GM08714 (cell line): ENCODE measurements at regions not wholly inside any gene's neighbourhood (a gene's known extent, or its start where the extent isn't known, plus 50 kb on each side); places are given as distances from the start of the nearest gene placed in this dataset.

Experiments used
- H3K4me3 ChIP-seq: fragments of 200-500 bp; sonication (Bioruptor generic); 2 replicates; pipeline ENCODE4 v1.5.1; 2014; ENCODE audit warnings: mild to moderate bottlenecking, low read length, inconsistent platforms
- ZNF274 ChIP-seq: IDR thresholded peaks from 2 replicates; pipeline ENCODE4 v1.6.1; 2012; ENCODE audit warnings: mild to moderate bottlenecking, low read depth, low read length

DNA sequence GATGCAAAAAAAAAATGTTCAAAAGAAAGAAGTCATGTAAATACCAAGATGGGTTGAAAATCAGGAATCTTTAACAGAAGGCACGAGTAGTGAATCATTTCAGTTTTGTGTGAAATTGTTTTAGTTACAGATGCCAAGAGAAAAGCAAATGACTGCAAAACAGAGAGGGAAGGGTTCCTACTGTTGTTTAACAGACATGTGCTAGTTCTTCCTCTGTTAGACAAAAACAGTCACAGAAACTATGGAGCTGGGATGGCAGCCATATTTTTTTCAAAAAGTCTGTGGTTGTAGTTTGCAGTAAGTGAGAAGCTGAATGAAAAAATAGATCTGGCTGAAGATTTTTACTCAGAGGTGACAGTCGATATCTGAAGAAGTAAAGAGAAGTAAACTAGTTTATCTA is 511.9 kb downstream of the ZIC1 start:
- no peak for TF ChIP-seq ZNF274
- H3K4me3 ChIP-seq: no peak overlapping the region

DNA sequence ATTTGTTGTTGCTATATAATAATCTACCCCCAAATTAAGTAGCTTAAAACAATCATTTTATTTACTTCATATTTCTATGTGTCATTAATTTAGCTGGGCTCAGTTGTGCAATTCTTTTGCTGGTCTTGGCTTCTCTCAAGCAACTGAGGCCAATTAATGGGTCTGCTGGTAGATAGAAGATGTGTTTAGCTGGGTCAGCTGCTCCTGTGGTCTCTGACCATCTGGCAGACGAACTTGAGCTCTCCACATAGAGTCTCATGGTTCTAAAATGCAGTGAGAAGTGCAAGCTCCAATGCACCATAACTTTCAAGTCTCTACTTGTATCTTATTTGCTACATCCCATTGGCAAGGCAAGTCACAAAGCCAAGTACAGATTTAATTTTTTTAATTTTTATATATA is 515.6 kb downstream of the ZIC1 start:
- no peak for TF ChIP-seq ZNF274
- no peak overlapping the region for H3K4me3 ChIP-seq

DNA sequence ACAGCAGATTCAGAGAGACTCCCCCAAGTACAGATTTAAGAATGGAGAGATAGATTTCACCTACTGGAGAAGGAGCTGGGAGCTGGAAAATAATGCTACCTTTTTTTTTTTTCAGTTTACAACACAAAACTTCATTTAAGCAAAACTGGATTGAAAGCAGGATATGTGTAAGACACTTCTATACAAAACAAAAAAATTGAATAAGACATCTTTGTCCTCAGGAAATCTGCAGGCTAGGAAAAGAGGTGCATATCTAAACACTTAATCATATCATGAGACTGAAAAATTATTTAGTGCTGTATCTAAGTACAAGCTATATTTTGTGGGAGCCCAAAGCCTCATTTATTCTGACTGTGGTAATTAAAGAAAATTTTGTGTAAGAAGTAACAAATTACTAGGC is 516.1 kb downstream of the ZIC1 start:
- TF ChIP-seq ZNF274: no peak
- no peak overlapping the region for H3K4me3 ChIP-seq

DNA sequence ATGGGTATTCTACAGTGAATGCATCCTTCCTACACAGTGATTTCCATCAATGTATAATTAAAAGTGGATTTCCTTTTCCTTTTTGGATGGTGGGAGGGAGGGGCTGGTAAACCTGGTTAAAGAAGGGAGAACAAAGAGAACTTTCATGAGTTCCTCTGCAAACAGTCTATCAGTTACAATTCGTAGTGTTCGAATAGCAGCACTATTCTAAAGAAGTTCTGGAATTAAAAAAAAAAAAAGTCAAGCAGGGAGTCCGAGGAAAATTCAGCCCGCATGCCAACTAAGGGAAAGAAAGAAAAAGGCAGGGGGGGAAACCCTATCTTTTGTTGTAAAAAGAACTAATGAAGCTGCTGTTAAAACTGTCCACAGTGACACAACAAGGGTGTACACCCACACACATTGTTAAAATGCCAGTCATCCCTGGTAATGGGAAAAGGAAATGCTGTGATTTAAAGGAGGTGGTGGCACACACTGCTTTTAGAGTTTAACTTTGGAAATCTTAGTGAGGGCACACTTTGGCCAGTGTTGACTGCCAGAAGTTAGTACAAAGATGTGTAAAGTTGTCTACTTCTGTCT is 521.2 kb downstream of the ZIC1 start:
- TF ChIP-seq ZNF274: no peak
- H3K4me3 ChIP-seq: no peak overlapping the region

DNA sequence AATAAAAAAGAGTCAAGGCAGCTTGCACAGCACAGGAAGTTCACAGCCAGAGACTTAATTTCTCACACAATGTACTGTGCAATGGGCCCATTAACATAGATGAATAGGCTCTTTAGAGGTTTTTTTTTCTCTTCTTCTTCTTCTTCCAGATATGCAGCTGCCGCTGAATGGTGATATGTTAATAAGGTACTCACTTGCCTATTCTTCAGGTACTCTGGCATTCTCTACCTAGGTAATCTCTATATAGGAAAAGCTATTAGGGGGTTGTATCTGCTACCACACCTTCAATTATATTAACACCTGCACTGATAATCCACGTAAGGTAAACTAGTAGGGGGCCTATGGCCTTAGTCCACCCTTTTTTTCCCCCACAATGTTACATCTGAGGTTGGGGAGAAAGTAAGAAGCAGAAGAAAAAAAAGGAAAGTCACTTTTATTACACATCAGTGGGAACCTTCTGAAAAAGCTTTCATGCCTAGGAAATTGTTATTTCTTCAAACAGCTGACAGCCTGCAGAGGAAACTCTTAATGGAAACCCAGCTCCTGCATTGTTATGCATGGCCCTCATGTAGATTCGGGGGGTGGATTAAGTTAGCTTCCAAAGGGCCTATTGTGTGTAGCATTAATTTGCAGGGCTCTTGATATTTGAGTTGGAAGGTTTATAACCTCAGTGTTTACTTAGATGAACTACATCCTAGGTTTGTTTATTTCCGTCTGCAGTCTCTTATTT is 525.5 kb downstream of the ZIC1 start:
- H3K4me3 ChIP-seq: no peak overlapping the region
- no peak for TF ChIP-seq ZNF274

DNA sequence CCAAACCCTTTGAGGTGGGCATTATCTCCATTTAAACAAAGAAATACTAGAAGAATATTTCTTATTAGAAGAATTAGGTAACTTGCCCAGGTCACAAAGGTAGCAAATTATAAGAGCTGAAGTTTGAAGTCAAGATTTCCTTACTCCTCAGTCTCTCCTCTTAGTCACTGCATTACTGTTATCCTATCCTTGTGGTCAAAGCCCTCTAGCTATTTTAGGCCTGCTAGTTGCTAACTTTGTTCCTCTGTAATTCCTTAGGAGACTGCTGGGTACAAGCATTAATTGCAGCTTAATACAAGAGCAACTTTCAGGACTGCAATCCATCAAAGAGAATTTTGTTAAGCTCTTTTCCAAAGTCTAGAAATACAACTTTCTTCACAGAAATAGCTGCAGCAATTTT is 528.2 kb downstream of the ZIC1 start:
- H3K4me3 ChIP-seq: no peak overlapping the region
- no peak for TF ChIP-seq ZNF274

DNA sequence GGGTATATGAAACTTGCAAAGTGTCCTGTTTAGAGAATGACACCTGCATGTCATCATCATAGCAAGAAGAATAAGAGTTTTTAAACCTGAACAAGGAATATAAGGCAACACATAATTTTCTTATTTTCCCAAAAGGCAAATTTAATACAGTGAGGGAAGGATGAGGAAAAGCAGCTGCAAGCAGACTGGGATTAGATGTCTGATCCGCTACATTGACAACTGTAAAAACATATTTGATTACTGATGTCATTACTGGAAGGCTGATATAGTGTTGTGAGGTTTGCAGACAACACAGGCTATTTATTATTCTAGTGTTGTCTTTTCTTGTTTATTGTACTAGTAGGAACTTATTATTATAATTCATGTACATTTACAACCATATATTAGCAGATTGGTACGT is 528.7 kb downstream of the ZIC1 start:
- H3K4me3 ChIP-seq: no peak overlapping the region
- TF ChIP-seq ZNF274: no peak

DNA sequence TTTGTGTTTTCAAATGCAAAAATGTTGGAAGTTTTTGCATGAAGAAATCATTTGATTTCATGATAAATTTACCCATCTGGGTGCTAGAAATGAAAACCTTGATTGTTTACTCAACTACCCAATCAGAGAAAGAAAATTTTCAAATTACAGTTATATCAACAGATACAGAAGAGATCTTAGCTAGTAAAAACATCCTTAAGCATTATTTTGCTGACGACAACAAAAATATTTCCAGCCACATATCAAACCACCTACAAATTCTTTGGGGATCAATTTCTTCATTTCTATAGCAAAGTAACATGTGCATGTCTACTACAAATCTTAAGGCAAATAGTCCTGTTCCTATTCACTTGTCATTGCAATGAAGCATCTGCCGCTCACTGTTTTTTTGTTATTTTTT is 530.3 kb downstream of the ZIC1 start:
- no peak for TF ChIP-seq ZNF274
- H3K4me3 ChIP-seq: no peak overlapping the region

DNA sequence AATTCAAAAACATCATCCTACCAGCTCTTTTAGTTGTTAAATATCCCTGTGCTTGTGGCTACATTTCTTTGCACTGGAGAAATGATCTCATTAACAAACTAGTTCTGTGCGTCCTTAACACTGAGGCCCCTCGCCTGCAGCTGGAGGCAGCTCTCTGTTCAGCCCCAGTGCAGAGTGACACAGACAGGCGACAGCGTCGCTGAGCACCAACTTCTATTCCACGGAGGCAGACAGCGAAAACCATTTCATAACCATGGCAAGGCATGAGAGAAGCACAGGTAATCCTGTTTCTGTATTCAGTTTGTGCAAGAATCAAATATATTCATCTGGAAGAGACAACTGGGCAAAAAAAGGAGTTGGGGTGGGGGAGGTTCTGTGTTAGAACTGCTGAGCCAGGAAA is 530.7 kb downstream of the ZIC1 start:
- no peak for TF ChIP-seq ZNF274
- no peak overlapping the region for H3K4me3 ChIP-seq

DNA sequence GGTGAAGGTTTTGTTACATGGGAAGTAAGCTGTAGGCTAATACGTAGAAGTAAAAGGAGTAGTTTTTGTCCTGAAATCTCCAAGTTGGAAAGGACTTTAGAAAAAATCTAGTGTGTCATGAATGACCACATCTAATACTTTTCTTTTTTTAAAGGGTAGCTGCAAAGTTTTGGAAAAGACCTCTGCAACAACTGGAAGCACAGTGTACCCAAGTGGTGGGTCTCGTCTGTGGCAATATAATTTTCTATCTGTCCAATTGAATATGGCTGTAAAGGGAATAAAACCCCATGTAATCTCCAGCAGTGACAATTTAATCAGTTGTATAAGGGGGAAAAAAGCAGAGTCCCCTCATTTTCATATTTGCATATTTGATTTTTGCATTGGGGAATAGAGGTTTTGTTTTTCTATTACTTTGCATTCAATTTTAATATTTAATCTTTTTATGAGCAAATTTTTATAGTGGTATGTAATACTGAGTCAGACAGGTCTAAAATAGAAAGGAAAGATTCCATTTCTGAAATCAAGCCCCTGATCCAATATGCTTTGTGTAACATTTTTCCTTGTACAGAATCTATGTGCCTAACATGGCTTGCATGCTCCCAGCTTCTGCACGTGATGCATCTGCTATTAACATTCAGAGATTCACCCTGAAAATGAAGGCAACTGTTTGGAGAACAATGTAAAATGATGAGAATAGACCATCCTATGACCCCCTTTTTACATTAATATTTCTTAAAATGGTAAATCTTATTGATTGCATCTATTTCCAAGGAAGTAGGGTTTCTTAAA is 531.4 kb downstream of the ZIC1 start:
- H3K4me3 ChIP-seq: no peak overlapping the region
- no peak for TF ChIP-seq ZNF274

DNA sequence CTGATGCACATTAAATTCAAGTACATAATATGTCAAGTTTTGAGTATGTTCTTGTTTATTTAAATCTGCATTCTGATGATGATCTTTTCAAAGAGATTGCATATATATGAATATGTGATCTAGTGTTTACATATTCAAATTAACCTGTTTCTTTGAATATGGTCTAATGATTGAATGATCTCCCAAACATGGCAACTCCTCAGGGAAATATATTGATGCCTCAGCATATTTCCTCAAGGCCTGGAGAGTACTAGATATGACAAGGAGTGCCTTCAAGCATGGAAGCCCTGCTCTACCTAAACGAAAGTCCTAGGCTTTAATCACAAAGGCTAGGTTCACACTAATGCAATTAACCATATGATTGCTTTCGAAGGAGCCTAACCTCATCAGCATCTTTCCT is 532.8 kb downstream of the ZIC1 start:
- no peak overlapping the region for H3K4me3 ChIP-seq

DNA sequence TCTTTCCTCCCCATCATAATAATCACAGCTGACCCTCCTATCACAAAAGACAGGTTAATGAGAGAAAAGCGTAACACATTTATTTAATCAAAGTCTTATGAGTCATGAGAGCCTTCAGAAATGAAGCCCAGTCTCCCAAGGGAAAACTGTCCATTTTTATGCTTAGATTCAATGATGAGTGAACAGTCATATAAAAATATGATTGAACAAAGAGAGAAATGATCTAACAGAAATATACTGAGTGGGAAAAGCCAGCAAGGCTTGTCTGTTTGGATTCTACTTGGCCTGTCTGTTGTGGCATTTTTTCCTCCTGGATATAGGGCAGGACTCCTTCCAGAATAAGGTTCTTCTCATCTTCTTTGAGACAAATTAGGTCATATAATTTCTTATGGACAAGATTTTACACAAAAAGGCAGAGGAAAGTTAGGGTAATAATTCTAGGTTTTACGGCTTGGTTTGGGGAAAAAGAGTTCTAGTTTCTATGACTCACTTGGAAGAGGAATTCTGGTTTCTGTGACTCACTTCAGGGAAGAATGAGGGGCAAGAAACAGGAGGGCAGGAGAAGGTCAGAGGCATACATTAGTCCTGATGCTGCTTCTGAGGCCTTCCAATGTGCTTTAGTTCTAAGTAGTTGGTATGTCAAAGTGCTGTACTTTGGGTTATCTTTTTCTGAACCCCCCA is 534.2 kb downstream of the ZIC1 start:
- H3K4me3 ChIP-seq: no peak overlapping the region
- TF ChIP-seq ZNF274: no peak

More for the DNA sequence above, 532.8 kb downstream of the ZIC1 start:
- TF ChIP-seq ZNF274: no peak

DNA sequence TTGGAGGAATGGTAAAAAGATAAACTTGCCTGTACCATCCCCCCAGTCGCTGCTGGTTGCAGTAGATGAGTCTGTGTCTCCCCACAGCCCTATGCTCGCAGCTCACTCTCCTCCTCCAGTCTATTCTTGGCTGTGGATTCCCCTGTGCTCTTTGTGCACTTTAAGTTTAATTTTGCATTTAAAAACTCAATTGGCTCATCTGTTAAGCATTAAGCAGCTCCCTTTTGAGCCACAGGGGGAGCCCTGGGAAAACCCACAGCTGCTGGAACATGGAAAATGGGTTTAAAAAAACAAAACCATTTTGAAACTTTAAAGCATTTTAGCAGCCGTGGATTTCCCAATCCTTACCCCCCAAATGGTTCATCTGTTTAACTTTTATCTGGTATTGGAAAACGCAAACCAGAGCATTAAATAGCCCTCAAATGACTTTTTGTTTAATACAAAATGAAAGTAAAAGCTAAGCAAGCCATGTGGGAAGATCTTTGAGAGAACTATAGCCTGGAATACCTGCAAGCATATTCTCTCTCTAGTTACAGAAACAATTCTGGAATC is 536.9 kb downstream of the ZIC1 start:
- TF ChIP-seq ZNF274: no peak
- H3K4me3 ChIP-seq: peak overlapping the region; percentile 36; the same call in 1 of the 2 replicates

DNA sequence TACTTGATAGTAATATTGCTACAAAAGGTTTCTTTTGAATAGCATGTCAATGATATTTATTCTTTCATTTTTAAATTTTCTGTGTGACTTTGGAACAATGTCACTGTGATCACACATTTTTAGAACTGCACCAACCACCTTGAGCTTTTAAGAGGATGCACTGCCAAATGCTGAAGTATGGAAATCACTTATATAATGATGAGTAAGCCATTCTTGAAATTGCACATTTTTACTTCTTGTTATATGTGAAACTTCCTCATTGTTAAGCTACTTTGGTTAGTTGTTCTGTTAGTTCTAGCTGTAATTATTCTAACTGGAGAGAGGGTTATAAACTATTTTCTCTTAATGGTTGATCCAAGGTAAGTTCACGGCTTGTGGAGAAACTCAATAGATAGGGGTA is 547.5 kb downstream of the ZIC1 start:
- TF ChIP-seq ZNF274: no peak
- no peak overlapping the region for H3K4me3 ChIP-seq
